ENCODE measurements at regions not wholly inside any gene's neighbourhood (a gene's known extent, or its start where the extent isn't known, plus 50 kb on each side); places are given as distances from the start of the nearest gene placed in this dataset.

DNA sequence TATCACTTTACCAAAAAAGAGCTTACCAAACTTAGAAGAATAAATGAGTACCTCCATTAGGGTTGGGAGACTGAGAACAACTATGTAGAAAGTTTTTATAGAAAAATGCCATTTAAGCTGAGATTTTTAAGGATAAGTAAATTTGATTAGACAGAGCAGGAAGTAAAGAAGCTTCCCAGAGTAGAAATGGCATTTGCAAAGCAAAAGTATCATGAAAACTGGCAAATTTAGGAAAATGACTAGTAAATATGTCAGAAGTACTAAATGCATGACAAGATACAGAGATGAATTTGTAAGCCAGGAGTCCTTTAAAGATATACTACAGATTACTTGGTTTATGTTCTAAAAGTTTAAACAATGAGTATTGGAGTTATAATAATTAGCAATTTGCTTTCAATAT lies 2581.8 kb downstream of the PCDH9 start:
- Histone ChIP-seq H3K79me2 (ENCODE audit: low read length) (no peaks in the 10 kb centered on the region), H3K9me2 (replicated peaks; ENCODE audit: insufficient read depth, low read length) (no peaks in the 10 kb centered on the region), H4K20me1 (ENCODE audit: insufficient read depth, low read length) (no peaks in the 10 kb centered on the region), H3F3A (ENCODE audit: insufficient read depth, low read length) (no peaks in the 10 kb centered on the region), H3K27me3 (replicated peaks; ENCODE audit: insufficient read depth, low read length) (no peaks in the 10 kb centered on the region), H3K9me3 (replicated peaks; ENCODE audit: insufficient read depth, low read length) (no peaks in the 10 kb centered on the region), H3K4me1 (ENCODE audit: low read length) (no peaks in the 10 kb centered on the region), H3K36me3 (replicated peaks; ENCODE audit: insufficient read depth, low read length) (no peaks in the 10 kb centered on the region), H3K9ac (ENCODE audit: low read length) (no peak overlapping the region), H3K27ac (ENCODE audit: low read length) (no peak overlapping the region), H3K4me2 (ENCODE audit: low read depth, low read length) (no peak overlapping the region), H2AFZ (ENCODE audit: low read length) (no peak overlapping the region), H3K4me3 (ENCODE audit: low read length) (no peak overlapping the region)
- TF ChIP-seq, protein P1, sequence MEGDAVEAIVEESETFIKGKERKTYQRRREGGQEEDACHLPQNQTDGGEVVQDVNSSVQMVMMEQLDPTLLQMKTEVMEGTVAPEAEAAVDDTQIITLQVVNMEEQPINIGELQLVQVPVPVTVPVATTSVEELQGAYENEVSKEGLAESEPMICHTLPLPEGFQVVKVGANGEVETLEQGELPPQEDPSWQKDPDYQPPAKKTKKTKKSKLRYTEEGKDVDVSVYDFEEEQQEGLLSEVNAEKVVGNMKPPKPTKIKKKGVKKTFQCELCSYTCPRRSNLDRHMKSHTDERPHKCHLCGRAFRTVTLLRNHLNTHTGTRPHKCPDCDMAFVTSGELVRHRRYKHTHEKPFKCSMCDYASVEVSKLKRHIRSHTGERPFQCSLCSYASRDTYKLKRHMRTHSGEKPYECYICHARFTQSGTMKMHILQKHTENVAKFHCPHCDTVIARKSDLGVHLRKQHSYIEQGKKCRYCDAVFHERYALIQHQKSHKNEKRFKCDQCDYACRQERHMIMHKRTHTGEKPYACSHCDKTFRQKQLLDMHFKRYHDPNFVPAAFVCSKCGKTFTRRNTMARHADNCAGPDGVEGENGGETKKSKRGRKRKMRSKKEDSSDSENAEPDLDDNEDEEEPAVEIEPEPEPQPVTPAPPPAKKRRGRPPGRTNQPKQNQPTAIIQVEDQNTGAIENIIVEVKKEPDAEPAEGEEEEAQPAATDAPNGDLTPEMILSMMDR (IDR thresholded peaks at IDR 0.05; ENCODE audit: low read length) = no peak
- TF ChIP-seq EZH2phosphoT487 (IDR thresholded peaks at IDR 0.05; ENCODE audit: low read length) = no peak
- TF ChIP-seq EZH2 (optimal IDR thresholded peaks at IDR 0.05; ENCODE audit: low read depth, low read length) = no peak
- DNase-seq = no peak

DNA sequence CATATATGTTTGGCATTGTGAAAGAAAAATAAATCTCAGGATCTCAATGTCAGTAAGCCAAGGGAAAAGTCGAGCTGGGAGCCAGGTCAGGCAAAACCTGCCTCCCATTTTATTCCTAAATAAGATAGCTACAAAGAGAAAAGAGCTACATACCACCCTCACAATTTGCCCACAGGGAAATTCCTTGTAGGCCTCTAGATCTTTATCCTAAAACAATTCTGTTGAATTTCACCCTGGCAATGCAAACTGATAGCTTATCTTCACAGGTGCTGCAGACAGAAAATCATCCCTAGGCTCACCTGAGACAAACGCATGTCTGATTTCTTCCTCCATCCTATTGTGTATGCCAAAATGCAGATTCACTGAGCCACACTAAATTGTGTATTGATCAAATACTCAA lies 2587.1 kb downstream of the PCDH9 start:
- TF ChIP-seq EZH2 (optimal IDR thresholded peaks at IDR 0.05; ENCODE audit: low read depth, low read length) (no peak), EZH2phosphoT487 (IDR thresholded peaks at IDR 0.05; ENCODE audit: low read length) (no peak)
- TF ChIP-seq, protein P1 (IDR thresholded peaks at IDR 0.05; ENCODE audit: low read length) = no peak
- no peak overlapping the region for H3K27ac ChIP-seq (ENCODE audit: low read length)
- DNase-seq = no peak

DNA sequence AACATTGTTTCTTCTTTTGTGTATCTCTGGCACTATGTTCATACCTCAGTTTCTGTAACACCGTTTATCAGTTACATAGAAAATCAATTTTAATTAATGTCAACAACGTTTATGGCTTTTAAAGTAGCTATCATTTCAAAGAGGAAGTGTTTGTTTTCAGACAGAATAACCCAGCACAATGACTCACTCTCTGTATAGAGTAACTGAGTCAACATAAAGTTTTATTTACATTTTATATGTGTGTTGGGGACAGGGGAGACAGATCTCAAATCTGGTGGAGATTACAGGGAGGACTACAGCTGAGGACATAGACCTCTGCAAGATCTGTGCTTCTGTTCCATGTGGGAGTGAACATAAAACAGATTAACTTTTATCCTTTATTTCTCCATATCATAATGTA lies 2590.1 kb downstream of the PCDH9 start:
- Histone ChIP-seq H3K27me3 (replicated peaks; ENCODE audit: insufficient read depth, low read length) (no peaks in the 10 kb centered on the region), H3K27ac (ENCODE audit: low read length) (no peak overlapping the region), H3F3A (ENCODE audit: insufficient read depth, low read length) (no peaks in the 10 kb centered on the region), H3K9ac (ENCODE audit: low read length) (no peak overlapping the region), H3K4me1 (ENCODE audit: low read length) (no peaks in the 10 kb centered on the region), H4K20me1 (ENCODE audit: insufficient read depth, low read length) (no peaks in the 10 kb centered on the region), H3K9me2 (replicated peaks; ENCODE audit: insufficient read depth, low read length) (no peaks in the 10 kb centered on the region), H3K79me2 (ENCODE audit: low read length) (no peaks in the 10 kb centered on the region), H2AFZ (ENCODE audit: low read length) (no peak overlapping the region), H3K9me3 (replicated peaks; ENCODE audit: insufficient read depth, low read length) (no peaks in the 10 kb centered on the region), H3K4me3 (ENCODE audit: low read length) (no peak overlapping the region), H3K36me3 (replicated peaks; ENCODE audit: insufficient read depth, low read length) (no peaks in the 10 kb centered on the region), H3K4me2 (ENCODE audit: low read depth, low read length) (no peak overlapping the region)
- no peak for DNase-seq
- TF ChIP-seq EZH2 (optimal IDR thresholded peaks at IDR 0.05; ENCODE audit: low read depth, low read length) (no peak), EZH2phosphoT487 (IDR thresholded peaks at IDR 0.05; ENCODE audit: low read length) (no peak)
- TF ChIP-seq, protein P1 (IDR thresholded peaks at IDR 0.05; ENCODE audit: low read length) = no peak

More for the DNA sequence above, 2587.1 kb downstream of the PCDH9 start:
- Histone ChIP-seq H3K4me1 (ENCODE audit: low read length) (no peaks in the 10 kb centered on the region), H3K36me3 (replicated peaks; ENCODE audit: insufficient read depth, low read length) (no peaks in the 10 kb centered on the region), H3F3A (ENCODE audit: insufficient read depth, low read length) (no peaks in the 10 kb centered on the region), H2AFZ (ENCODE audit: low read length) (no peak overlapping the region), H3K79me2 (ENCODE audit: low read length) (no peaks in the 10 kb centered on the region), H4K20me1 (ENCODE audit: insufficient read depth, low read length) (no peaks in the 10 kb centered on the region), H3K9me2 (replicated peaks; ENCODE audit: insufficient read depth, low read length) (no peaks in the 10 kb centered on the region), H3K9me3 (replicated peaks; ENCODE audit: insufficient read depth, low read length) (no peaks in the 10 kb centered on the region), H3K4me2 (ENCODE audit: low read depth, low read length) (no peak overlapping the region), H3K27me3 (replicated peaks; ENCODE audit: insufficient read depth, low read length) (no peaks in the 10 kb centered on the region), H3K9ac (ENCODE audit: low read length) (no peak overlapping the region), H3K4me3 (ENCODE audit: low read length) (no peak overlapping the region)

Data from MM.1S (cell line).